GM21717 (cell line): ENCODE measurements at regions not wholly inside any gene's neighbourhood (a gene's known extent, or its start where the extent isn't known, plus 50 kb on each side); places are given as distances from the start of the nearest gene placed in this dataset.

Experiments
- ATAC-seq: cut with Tn5 transposase; IDR thresholded peaks from one replicate; pipeline ENCODE4 v1.9.1; 2021; ENCODE audit warnings: mild to moderate bottlenecking, moderate library complexity; ENCODE audit not compliant: unreplicated experiment

DNA sequence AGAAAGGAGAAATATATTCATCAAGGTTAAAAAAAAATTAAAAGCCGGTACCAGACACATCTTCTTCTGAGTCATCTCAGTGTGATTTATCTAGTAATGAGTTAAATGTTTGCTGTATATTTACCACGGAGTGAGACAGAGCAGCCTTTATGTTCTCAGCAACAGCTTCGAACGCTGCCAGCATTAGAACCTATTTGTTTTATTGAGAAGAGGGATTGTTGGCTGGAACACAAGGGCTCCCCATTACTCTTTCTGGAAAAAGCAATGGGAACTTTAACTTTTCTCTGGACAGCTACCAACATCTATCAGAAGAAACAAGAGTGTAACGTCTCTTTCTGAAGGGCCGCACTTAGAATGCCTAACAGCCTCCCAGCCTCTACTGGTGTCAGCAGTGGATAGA, 105.3 kb upstream of the TAB2 start:
- ATAC-seq, result no peak

DNA sequence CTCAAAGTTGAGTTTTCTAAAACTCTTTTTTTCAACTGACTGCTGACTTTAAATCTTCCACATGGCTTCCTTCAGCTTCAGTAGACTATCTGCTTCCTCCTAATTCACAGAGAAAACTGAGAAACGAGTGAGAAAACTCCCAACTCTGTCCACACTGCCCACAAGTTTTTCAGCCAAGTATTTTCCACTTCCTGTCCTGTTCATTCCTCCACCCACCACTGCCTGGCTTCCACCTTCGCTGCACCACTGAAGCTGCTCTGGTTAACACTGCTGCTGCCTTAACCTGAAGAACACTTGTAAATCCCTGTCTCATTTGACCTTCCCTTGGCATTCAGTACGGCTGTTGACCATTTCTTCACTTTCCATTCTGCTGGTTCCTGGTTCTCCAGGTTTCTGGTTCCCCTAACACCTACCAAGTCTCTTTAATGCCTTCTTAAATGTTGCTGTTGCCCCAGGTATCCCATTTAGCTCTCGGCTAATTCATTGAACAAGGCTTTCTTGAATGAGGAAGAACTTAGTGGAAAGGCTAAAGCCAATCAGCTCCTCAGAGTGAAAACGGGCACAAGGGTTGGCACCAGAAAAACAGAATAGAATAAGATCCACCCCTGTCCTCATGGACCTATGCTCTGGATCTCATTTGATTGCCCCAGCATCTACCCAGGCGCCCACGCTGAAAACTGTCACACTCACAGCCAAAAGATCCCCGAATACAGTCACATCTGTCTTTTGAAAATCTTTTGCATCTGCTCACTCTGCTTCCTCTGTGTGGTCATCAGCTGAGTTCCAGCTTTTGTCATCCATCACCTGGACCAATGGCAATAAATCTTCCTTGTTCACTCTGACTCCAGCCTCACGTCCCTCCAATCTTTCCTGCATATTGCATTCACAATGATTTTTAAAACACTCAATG, 104.4 kb upstream of the TAB2 start:
- peak; percentile 29 for ATAC-seq

DNA sequence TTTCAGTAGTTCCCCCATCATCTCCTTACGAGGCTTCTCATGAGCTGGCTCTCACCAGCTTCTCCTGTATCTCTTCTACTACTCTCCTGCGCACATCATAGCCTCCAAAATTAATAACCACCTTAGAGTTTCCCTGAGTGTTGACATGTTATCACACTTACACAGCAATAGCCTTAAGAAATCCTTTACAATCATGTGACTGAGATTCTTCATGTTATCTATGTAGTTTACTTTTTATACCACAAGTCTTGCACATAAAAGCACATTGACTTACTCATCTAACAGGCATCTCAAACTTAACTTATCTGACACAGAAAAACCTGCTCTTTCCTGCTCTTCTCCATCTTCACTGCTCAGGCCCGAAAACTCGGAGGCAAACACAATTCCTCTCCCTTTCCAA, 103.7 kb upstream of the TAB2 start:
- no peak for ATAC-seq

DNA sequence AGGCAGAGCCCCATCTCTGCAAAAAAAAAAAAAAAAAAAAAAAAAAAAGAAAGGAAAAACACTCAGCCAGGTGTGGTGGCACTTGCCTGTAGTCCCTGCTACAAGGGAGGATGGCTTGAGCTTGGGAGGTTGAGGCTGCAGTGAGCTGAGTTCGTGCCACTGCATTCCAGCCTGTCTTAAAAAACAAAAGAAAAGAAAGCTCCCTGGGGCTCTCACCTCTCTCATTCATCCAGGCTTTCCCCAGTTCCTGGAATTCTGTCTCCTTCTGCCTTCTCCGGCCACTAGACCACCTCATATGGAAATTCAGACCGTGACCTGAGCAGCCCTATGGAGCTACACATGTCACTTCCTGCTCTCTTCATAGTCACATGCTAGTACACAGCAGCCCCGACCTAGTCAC, 101.1 kb upstream of the TAB2 start:
- no peak for ATAC-seq

DNA sequence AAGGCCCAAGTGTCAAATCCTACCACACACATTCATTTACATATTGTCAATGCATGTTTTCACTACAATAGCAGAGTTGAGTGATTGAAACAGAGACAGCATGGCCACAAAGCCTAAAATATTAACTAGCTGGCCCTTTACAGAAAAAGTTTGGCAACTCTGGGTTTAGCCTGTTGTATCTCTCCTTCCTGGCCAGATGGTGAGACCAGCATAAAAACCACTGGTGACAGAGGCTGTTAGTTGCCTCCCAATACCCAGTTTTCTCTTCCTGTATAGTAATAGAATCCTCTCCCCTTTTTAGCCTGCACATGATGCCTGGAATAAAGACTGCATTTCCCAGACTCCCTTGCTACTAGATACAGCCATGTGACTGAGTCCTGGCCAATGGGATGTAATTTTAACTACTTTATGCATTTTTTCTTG, 100.0 kb upstream of the TAB2 start:
- ATAC-seq, result peak; percentile 66

DNA sequence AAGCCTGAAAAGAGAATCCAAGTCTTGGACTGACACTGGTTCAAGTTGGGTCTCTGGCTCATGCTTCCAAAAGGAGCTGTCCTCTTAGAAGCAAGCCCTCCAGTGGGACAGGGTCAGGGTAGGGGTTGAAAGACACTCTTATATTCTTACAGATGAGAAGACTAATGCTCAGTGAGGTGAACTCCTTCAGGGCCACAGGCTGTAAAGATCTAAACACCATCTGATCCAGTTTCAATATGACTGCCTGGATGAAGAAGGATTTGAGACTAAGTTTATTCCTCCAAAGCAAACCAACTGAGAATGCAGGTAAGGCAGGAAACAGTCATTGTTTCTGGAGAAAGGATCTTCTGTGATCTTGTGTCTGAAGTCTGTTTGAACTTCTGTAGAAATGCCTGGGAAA, 99.0 kb upstream of the TAB2 start:
- ATAC-seq, result no peak

DNA sequence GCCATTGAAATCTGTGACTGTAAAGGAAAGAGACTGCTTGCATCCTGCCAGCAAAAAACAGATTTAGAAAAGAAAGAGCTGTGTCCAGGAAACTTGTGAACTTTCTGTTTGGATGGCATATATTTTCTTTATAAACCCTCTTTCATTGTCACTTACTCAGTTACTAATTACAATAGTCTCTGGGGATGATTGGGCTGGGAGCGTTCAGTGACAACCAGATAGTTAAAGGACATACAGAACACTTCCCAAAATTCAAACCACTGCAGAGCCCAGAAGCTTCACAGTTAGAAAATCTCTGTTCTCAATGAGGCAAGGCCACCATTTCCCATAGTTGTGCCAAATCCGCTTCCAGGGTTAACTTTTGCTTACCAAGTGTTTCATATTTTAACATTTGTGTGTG, 98.6 kb upstream of the TAB2 start:
- no peak for ATAC-seq

DNA sequence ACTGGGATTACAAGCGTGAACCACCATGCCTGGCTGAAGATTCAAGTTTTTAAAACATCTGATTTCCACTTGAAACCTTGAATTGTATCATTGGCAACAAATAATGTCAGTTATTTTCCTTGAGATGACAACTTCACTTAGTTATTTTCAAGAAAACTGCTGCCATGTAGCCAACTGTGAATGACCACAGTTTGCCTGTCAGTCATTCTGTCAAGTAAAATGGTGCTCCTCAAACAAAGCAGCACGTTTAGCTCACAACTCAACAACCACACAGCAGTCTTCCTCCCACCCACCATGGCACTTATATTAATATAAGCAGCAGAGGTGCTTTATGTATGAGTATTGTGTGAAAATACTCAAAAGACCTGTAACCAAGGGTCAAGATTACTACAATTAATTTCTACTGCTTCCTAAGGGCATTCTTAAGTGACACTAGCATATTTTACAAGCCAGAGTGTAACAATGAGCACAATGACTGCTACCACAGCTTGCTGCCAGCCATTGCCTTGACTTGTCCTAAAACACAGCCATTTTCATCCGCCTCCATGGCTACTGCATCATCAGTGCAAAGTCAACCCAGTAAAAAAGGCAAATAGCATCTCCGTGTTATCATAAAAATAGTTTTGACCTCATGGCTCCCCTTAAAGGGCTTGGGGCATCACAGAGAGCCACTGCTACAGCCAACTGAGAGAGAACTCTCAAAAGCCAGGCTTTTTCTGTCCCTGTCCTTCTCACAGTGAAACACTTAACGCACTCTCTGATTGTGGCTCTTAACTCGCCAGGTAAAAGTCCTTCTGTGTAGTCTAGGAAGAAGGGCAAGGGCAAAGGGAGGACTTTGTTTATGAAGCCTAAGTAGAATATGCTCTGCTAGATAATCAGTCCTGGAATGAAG, 96.4 kb upstream of the TAB2 start:
- no peak for ATAC-seq

DNA sequence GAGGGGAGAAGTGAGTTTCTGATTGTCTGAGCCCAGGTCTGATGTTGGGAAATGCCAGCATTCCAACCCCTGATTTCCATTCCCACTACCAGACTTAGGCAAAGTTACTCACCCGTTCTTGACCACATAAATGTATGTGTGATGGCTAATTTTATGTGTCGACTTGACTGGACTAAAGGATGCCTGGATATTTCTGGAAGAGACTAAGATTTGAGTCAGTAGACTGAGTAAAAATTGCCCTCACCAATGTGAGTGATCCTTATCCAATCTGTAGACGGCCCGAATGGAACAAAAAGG, 95.8 kb upstream of the TAB2 start:
- ATAC-seq, result no peak

DNA sequence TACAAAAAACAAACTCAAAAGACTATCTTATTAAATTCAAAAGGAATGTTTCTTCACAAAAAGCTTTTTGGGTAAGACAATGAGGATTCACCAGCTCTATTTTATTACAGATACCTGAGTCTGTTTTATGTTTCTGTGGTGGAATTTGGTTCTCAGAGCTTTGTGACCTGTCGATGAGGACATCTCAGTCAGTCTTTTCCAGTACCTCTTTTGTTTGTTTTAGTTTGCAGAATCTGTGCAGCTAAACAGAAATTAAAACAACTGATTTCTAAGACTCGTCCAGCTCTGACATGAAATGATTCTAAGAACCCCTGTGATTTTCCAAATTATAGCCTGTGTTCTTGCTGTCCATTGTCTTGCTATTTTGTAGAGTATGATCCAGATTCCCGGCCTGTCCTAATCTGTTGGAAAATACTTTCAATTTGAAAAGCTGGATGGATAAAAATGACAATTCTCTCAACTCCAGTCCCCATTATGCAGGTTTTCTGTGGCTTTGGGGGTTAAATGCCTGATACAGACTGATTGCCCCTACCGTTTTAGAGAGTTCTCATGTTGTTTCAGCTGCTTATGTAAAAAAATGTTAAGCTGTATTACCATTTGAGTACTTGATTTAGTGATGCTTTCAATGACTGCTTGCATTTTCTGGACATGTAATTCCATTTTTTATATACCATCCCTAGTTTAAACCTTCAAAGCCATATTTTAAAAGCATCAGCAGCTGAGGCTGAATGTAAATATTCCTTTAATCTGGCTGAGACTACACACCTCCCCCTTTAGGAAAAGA, 94.2 kb upstream of the TAB2 start:
- no peak for ATAC-seq

DNA sequence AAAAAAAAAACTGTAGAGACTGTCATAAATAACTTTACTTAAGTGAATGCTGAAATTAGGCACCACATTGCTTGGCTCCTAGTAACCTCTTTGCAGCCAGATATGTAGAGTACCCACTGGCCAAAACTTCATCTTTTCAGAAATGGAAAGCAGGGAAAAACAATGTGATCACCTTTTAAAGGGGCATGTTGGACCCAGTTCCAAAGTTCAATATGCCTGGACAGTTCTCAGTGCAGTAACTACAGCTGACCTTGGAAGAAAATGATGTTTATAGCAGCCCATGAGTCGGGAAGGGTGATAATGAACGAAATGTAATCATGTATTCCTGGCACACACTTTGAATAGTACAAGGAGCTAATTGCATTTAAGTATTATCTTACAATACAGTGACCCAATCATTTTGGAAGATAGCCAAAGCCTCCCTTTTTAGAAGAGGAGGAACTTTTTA, 93.6 kb upstream of the TAB2 start:
- ATAC-seq, result no peak

DNA sequence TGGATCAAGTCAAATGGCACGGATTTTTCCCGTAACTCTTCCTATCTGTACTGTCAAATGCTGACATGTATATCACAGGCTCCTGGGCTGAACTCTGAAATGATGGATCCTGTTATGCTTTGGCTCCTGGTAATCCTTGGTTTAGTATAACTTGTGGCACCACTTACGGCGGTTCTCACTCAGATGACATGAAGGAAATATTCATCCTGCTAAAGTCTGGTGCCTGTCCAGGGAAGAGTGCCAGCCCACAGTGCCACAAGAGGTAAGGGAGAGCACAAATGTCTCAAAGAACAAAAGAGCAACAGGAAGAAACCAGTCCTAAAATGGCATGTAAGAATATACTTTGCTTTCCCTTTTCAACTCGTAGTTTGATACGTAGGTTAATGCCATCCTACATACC, 93.1 kb upstream of the TAB2 start:
- no peak for ATAC-seq

DNA sequence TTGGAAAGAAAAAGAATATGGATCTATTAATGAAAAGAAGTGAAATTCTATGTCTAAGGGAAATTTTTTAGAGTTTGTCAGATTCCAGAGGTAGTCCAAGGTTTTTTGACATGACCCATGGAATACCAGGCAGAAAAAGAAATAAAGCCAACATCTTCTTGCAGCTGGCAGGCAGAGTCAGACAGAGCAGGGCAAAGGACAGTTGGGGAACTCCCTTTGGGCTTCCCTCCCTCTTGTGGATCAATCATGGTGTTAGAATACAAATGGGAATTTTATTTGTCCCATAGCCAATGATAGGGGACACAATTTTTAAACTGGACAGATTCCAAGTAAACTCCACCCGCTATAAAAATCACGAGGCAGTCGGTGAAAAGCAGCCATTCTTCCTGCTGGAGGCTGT, 92.1 kb upstream of the TAB2 start:
- ATAC-seq, result no peak

DNA sequence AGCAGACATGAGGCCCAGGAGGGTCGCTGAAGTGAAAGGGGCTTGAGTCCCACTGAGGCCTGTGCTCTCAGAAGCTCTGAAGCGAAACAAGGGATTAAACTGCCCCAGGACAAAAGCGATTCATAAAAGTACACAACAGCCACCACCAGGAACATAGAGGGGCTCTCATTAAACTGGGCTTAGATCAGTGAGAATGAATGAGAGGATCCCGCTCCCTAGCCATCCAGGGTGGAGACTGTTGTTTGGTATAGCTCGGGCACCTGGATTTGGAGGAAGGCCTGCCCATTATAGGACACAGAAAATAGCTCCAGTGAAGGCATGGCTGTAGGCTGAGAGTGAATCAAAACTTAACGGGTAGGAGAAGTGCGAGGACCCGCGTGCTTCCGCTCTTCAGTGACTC, 91.6 kb upstream of the TAB2 start:
- no peak for ATAC-seq

DNA sequence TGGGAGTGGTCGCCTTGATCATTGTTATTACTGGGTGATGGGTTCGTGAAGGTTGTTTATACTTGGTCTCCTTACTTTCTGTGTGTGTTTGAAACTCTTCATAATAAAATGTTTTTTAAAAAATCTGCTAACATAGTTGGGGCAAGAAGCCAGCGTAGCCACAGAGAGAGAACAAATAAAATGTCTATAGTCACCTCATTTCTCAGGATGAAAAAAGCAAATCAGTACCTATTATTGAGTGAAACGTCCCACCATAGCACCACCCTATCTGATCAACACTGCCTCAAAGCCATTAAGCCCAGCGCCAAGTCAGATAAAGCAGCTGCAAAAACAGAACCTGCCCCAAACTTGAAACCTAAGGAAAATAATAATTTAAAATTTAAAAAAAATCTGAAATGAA, 89.7 kb upstream of the TAB2 start:
- no peak for ATAC-seq

DNA sequence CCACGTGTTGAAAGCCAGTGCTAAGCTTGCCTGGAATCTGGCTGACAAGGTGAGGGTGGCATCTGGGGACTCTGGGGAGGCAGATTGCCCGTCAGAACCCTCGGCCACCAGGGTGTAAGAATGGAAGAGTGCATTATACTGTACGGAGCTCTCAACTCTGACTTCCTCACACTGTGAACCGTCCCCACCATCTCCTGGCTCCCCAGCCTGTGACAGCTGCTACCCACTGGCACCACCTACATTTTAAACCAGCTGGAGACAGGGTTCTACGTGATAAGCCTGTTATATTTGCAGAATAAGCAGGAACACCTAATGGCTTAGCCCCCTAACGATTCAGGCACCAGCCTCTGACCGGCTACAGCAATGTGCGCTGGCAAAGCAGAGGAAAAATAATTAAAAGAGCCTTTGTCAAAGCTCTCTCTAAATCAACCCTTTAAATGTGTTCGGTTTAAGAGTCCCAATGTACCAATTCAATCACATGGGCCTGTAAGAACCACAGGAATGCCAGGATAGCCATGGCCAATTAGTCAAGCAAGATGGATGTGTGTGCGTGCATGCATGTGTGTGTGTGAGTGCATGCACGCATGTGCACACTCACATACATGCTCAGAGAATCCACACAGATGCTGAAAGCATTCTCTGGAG, 89.1 kb upstream of the TAB2 start:
- no peak for ATAC-seq

DNA sequence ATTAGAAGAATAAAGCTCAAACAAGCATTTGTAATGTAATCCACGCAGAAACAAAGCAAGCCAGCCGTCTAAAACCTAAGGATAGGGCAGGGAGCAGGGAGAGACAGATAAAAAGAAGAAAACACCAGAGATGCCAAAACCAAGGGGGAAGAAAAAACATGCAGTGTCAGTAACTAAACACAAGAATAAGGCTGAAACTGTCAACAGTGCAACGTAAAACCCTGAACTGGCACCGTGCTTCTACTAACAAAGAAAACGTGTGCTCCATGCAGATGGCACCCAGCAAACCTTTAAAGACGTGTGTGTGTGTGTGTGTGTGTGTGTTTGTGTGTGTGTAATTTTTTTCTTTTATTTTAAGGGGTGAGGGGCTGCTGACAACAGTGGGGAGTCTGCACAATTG, 88.4 kb upstream of the TAB2 start:
- no peak for ATAC-seq

DNA sequence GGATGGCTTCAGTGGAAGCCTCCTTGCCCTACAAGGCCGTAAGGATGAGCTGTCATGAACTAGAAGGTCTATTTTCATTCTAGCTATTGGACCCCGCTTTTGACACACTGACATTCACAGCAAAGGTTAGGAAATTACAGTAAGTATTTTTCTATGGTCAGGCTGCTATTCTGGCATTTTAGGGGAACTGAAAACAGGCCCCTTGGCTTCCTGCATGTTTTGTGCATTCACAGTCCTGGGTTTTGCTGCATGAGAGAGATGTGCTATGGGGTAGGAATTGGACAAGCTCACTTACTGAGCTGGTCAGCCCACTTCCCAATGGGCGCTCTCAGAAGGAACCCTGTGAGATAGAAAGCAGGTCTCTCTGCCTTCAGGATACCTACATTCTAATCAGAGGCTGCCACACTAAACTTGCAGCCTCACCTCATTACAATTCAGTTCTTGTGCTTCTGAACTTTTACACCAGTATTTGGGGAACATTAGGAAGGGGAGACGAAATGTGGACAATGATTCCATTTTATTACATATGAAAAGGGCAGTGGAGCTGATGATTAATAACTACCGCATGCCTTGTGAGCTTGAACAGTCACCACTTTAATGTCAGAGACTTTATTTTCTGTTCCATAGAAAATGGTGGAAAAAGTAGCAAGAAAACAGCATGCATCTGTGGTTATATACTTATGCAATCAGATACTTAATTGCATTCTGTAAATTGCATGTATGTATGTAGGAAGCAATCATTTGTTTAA, 86.6 kb upstream of the TAB2 start:
- peak; percentile 46 for ATAC-seq

DNA sequence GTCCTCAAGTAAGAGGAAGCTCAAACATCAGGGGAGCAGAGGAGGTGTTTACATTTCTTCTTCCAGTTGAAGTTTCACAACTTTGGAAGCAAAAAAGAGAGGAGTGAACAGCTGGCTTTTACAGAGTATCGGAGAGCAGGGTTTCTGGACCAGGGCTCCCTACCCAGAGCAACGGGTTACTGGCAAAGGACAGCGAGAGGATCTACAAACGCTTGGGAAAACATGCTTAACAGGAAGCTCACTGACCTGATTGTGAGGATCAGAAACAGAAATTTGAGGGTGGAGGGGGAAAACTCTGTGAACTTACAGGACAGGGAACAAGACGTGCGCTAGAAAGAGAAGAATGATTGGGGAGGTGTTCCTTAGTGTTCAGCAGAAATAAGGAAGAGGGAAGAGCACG, 85.7 kb upstream of the TAB2 start:
- ATAC-seq, result no peak

DNA sequence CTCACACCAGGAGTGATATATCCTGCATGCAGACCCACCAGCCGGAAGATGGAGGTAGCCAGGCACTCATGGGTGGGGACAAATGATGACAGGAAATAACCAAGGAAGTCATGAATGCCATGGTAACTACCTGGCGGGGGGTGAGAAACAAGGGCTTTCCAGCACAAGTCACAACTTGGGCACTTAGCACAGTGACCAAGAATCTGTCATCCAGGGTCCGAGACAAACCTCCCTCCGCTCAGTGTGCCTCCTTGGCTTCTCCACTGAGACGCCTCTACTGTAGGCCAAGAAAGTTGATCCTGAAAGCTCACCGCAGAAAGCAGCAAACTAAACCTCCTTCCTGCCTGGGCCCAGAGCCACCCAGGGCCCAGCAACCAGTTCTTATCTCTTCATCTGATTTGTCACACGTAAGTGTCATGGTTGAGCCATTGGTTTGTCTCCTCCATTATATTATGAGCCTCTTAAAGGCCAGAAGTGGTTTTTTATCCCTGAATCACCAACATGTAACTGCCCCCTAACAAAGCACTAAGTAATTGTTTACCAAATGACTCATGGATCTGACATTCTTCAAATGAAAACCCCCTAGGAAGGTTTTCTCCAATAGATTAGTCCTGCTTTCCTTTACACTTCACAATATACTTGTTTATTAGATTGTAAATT, 84.3 kb upstream of the TAB2 start:
- ATAC-seq, result no peak
